ENCODE measurements at regions not wholly inside any gene's neighbourhood (a gene's known extent, or its start where the extent isn't known, plus 50 kb on each side); places are given as distances from the start of the nearest gene placed in this dataset.
"Not testable (repeated sequence)": the region's sequence is repeated elsewhere in the genome, so short reads cannot be mapped to it uniquely, and the experiment has no call there.

DNA sequence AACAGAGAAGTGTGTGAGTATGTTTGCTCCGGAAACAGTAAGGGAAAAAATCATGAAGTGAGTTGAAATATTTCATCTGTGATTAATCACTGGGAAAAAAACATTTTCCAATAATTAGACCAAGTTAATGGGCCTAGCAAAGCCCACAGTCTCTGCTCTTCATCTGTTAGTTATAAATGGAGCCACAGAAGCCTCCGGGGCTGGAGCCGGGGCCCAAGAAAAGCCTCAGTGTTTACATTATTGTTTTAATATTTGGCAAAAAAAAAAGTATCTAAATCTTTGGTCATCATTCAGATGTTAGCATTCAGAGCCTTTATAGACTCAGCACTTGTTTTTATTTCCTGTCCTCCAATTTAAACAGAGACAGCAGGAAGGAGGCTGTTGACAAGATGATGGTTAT is 115.0 kb downstream of the UBE2U start:
- no peak for DNase-seq

DNA sequence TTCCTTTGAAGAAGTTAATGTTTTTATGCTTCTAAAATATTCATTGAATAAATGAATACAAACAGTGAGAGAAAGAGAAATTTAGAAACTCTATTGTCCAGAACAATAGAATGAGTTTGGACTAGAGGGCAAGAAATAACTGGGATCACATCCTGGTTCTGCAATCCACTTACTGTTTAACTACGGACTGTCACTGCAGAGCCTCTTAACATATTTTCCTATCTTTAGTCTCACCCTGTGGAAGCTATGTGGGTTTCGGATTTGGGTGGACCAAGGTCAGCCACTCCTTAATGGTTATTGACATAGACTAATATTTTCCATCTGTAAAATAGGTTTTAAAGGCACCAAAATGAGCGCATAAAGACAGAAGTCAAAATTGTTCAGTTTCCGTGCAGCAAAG is 116.6 kb downstream of the UBE2U start:
- no peak for DNase-seq

- no peak for DNase-seq
Measured at GRCh38 chr1:64320470-64320869, 117.0 kb downstream of the UBE2U start.

DNA sequence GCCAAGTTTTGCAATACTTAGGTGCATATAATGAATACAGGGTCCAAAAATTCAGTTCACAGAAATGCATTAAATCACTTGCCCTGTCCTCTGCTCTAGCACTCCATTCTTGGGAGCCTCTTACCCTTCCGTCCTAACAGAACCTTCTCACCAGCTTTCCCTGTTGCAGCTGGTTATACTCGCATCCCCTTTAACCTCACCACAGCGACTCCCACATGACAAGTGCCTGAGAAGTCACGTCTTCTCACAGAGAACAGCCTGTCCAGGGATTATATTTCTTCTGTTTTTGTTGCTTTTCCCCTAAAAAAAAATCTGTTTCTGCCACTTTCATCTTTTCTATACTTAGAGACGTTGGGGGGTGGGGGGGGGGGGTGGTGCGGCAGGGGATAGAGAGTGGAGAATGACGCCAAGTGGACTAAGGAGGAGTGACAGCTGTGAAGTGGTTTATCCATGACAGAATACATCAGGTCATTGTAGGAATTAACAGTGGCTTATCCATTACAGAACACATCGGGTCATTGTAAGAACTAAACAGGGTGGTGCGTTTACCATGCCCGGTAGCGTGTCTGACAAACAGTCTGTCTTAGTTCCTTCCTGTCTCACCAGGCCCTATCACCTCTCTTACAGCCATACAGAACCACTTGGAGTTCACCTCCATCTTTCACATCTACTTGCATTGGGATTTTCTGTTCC is 117.6 kb downstream of the UBE2U start:
- no peak for DNase-seq

DNA sequence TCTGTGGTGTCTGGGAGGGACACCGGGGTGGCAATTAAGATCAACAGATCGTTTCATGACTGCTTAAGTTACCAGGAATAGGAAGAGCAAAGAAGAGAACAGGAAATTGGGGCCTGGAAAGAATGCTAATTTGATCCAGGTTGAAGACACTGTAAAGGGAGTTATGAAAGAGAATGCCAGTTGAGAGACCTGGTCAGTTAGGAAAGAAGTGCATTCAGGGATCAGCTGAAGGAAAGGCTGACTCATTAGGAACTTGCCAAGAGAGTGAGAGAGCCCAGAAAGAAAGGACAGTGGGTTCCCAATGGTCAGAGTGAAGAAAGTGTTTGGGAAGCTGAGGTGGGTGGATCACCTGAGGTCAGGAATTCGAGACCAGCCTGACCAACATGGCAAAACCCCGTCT is 119.6 kb downstream of the UBE2U start:
- no peak for DNase-seq

DNA sequence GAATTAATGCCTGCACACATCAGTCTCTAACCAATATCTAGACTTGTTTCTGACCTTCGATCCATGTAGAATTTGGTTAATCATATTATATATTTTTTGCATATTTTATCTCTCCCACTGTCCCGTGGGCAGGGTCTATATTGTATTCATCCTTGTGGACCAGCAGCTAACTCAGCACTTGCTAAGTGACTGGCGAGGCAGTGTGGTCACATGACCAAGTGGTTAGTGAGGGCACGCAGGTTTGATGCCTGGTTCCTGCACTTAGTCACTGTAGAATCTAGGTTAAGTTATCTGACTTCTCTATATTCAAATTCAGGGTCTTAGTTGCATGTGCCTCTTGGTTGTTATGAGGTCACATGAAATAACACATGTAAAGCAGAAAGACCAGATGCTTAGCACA is 120.5 kb downstream of the UBE2U start:
- DNase-seq = no peak

DNA sequence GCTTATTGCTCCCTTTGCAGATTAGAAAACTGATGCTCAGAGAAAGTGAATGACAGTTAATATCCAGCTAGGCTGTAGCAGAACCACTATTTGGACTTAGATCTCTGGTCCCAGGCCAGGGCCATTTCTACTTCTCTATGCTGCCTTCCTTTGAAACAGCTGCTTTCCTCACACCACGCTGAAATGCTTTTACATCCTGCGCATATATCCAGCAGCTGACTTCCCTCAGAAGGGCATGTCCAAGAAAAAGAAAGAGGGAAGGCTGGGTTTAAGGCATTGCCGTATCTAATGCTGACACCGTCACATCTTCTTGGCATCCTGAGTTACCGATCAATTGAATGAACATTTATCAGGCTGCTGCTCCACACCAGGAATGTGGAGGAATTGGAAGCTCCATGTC is 122.4 kb downstream of the UBE2U start:
- no peak for DNase-seq

- DNase-seq = no peak
Measured at GRCh38 chr1:64327119-64327518, 123.7 kb downstream of the UBE2U start.

DNA sequence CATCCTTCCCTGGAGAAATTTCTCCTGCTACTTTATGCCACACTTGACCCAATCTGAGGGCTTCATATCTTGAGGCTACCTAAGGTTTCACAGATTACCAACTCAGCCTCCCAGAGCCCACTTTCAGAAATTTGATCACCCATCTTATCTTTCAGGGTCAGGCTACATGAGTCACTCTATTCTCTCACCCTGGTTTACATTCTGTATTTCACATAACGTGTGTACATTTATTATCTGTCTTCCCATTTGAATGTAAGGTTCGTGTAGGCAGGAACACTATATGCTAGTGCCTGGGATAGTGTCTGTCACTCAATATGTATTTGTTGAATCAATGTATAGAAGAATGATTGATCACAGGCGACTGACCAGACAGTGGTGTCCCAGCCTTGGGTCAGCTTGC is 124.8 kb downstream of the UBE2U start:
- peak; percentile 47 for DNase-seq

- no peak for DNase-seq
Measured at GRCh38 chr1:64330839-64331238, 127.4 kb downstream of the UBE2U start.

- DNase-seq = no peak
Measured at GRCh38 chr1:64335636-64336035, 132.2 kb downstream of the UBE2U start.

DNA sequence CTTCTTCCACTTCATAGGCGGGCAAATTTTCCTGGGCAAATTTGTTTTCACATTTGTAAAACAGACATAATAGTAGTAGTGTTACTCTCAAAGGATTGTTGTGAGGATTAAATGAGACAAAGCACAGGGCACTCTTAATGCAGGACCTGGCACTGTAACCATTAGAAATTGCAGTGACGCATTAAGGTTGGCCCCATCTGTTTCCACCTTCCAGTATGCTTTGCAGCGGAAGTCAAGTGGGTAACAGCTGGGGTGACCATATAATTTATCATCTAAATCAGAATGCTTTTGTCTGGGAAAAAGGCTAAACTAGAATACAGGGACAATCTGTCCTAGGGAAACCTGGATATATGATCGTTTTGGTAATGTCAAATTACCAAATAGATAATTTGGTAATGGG is 132.5 kb upstream of the CACHD1 start:
- no peak for DNase-seq

DNA sequence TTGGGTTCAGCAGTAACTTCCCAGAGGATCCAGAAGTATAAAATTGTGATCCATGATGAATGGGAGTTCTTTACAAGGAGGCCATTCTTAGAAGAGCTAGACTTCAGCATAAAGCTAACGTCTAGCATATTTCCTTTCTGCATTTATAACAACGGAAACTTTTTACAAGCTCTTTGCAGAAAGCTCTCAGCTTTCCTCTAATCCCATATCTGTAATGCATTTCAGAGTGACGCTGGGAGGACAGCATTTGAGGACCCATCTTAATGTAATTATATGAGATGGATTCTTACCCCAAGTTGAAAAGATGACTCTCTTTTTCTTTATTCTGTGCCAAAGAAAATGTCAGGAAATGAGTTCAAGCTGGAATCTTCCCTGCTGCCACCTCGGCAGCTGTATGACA is 132.0 kb upstream of the CACHD1 start:
- no peak for DNase-seq

GRCh38 chr1:64340361-64340760 is 129.6 kb upstream of the CACHD1 start:
- no peak for DNase-seq

- DNase-seq = peak; percentile 9
Measured at GRCh38 chr1:64343105-64343822, 126.7 kb upstream of the CACHD1 start.

GRCh38 chr1:64343823-64344190 is 126.1 kb upstream of the CACHD1 start:
- no peak for DNase-seq

GRCh38 chr1:64348270-64348960 is 121.5 kb upstream of the CACHD1 start:
- DNase-seq = no peak

GRCh38 chr1:64348961-64349648 is 120.8 kb upstream of the CACHD1 start:
- no peak for DNase-seq

DNA sequence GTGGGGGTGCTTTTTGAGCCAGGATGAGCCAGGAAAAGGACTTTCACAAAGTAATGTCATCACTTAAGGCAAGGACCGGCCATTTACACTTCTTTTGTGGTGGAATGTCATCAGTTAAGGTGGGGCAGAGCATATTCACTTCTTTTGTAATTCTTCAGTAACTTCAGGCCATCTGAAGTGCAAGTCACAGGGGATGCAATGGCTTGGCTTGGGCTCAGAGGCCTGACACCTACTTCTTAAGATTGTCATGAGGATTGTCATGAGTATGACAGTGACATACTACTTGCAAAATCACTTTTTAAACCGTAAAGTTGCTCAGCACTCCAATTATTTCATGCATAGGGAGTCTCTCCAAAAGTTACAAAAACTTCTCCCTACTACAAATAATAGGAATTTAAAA is 114.4 kb upstream of the CACHD1 start:
- DNase-seq = not testable (repeated sequence)

DNA sequence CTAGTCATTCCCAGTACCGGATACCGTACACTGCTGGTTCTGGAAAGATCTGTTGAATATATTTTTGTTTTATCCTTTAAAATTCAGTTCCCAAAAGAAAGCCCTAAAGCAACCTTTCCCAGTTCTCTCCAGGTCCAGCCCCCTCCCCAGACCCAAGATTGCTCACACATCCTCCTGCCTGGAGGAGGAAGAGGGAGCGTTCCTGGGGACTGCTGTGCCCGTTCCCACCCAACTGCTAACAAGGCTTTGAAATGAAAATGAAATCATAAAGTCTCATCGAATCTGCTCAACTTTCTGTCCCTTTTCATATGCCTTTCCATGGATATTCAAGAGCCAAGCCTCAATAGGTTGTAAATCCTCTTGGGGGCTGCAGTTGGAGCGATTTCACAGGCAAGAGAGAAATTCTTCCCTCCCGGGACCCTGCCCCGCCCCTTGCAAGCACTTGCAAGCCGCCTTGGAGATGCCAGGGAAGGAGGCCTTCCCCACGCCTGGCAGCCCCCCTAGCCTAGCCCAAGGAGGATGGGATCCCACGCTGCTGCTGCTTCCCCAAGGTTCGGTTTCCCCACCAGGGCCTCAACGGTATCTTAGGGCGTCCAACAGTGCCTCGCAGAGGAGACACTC is 113.2 kb upstream of the CACHD1 start:
- DNase-seq = no peak

GRCh38 chr1:64357422-64357821 is 112.5 kb upstream of the CACHD1 start:
- DNase-seq = no peak

- no peak for DNase-seq
Measured at GRCh38 chr1:64358692-64359091, 111.2 kb upstream of the CACHD1 start.

DNA sequence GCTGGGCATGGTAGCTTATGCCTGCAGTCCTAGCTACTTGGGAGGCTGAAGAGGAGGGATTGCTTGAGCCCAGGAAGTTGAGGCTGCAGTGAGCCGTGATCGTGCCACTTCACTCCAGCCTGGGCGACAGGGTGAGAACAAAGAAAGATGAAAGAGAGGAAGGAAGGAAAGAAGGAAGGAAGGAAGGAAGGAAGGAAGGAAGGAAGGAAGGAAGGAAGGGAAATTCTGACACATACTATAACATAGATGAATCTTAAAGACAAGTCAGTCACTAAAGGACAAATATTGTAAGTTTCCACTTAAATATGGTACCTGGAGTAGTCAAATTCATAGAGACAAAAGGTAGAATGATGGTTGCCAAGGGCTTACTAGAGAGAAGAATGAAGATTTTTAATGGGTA is 108.0 kb upstream of the CACHD1 start:
- DNase-seq = no peak

All from OCI-M1 (cell line).